GM12878 (cell line): ENCODE measurements at regions not wholly inside any gene's neighbourhood (a gene's known extent, or its start where the extent isn't known, plus 50 kb on each side); places are given as distances from the start of the nearest gene placed in this dataset.

Experiments
- ATAC-seq: fragments of 200-7000 bp; cut with Tn5 transposase; 3 replicates; pipeline ENCODE4 v1.9.1; 2020; ENCODE audit warnings: mild to moderate bottlenecking, moderate library complexity
- BruUV-seq: library from RNA; stranded (reverse); fragments of 400-500 nt; replicated peaks from 2 replicates; lab custom pipeline; 2021; lab: Mats Ljungman, UMichigan
- CTCF ChIA-PET: fragments of 300-600 bp; sonication (Branson Sonifier 250); formaldehyde crosslinking; extraction: SDS; loops from one replicate; lab custom pipeline; 2021; ENCODE audit warnings: inconsistent platforms; lab: Yijun Ruan, JAX
- POLR2A ChIA-PET: fragments of 350-600 bp; formaldehyde crosslinking; extraction: SDS; loops from one replicate; lab custom pipeline; 2021; ENCODE audit warnings: inconsistent platforms; lab: Charles Lee
- RAD21 ChIA-PET: fragments of 300-600 bp; sonication (Branson Sonifier 250); formaldehyde crosslinking; loops from one replicate; lab custom pipeline; 2023; ENCODE audit warnings: antibody characterized with exemption; ENCODE audit not compliant: unreplicated experiment; lab: Charles Lee
- SMC1A ChIA-PET: fragments of 300-600 bp; sonication (Branson Sonifier 250); formaldehyde crosslinking; loops from one replicate; lab custom pipeline; 2023; ENCODE audit not compliant: unreplicated experiment, uncharacterized antibody; lab: Charles Lee
- DNase-seq: peaks from one replicate; pipeline ENCODE4 v3.0.0-alpha.2; 2011; ENCODE audit warnings: low read depth, low spot score
- FAIRE-seq: peaks from 3 replicates; lab custom pipeline; 2011; peaks lifted over from hg19 to GRCh38; lab: Jason Lieb, UNC
- H2AFZ ChIP-seq: 2 replicates; pipeline ENCODE4 v1.6.0; 2011; ENCODE audit warnings: low read depth, low read length, control low read depth; ENCODE audit not compliant: control insufficient read depth
- H3K27ac ChIP-seq: 2 replicates; pipeline ENCODE4 v1.5.1; 2011; ENCODE audit warnings: control low read depth; ENCODE audit not compliant: control insufficient read depth, insufficient read depth
- H3K27me3 ChIP-seq, 2 experiments: replicated peaks in 1 of 2; 2 replicates each; pipeline versions ENCODE4 v1.6.0 to v1.6.1; 2011; ENCODE audit warnings: low read length in 1 of 2; ENCODE audit not compliant: control insufficient read depth in 2 of 2, insufficient read depth in 2 of 2
- H3K36me3 ChIP-seq, 2 experiments: 2 replicates each; pipeline ENCODE4 v1.5.1; 2011; ENCODE audit warnings: low read length in 1 of 2; ENCODE audit not compliant: control insufficient read depth in 2 of 2, insufficient read depth in 2 of 2
- H3K4me1 ChIP-seq: 2 replicates; pipeline ENCODE4 v1.6.1; 2011; ENCODE audit warnings: mild to moderate bottlenecking, low read length, moderate library complexity, mixed read lengths; ENCODE audit not compliant: control insufficient read depth, insufficient read depth
- H3K4me2 ChIP-seq: 2 replicates; pipeline ENCODE4 v1.6.0; 2011; ENCODE audit warnings: control low read depth; ENCODE audit not compliant: control insufficient read depth, insufficient read depth
- H3K4me3 ChIP-seq: fragments of 200-600 bp; sonication (generic); 2 replicates; pipeline ENCODE4 v1.5.1; 2016
- H3K79me2 ChIP-seq: 2 replicates; pipeline ENCODE4 v1.6.0; 2011; ENCODE audit warnings: low read length; ENCODE audit not compliant: control insufficient read depth, insufficient read depth
- H3K9ac ChIP-seq: 2 replicates; pipeline ENCODE4 v1.8.0; 2011; ENCODE audit warnings: low read length, control low read depth, mixed read lengths; ENCODE audit not compliant: control insufficient read depth, insufficient read depth
- H3K9me3 ChIP-seq: replicated peaks from 3 replicates; pipeline ENCODE4 v1.5.1; 2011; ENCODE audit warnings: mild to moderate bottlenecking, low read length; ENCODE audit not compliant: control insufficient read depth, insufficient read depth
- H4K20me1 ChIP-seq: 2 replicates; pipeline ENCODE4 v1.6.0; 2011; ENCODE audit not compliant: control insufficient read depth, insufficient read depth
- BACH1 ChIP-seq: fragments of 450-650 bp; IDR thresholded peaks from 2 replicates; pipeline ENCODE4 v1.6.1; 2017; ENCODE audit warnings: mild to moderate bottlenecking, borderline replicate concordance
- BHLHE40 ChIP-seq, 2 experiments: fragments of 450-650 bp in 1 of 2; IDR thresholded peaks; 2 replicates each; pipeline ENCODE4 v1.6.1; 2011 to 2017; ENCODE audit warnings: low read depth in 2 of 2, borderline replicate concordance in 1 of 2, improper control_type of control experiment in 1 of 2, low read length in 1 of 2, mild to moderate bottlenecking in 1 of 2
- CHD1 ChIP-seq: IDR thresholded peaks from 2 replicates; pipeline ENCODE4 v1.6.1; 2012; ENCODE audit warnings: low read depth, low read length, improper control_type of control experiment
- CUX1 ChIP-seq: IDR thresholded peaks from 2 replicates; pipeline ENCODE4 v1.6.1; 2012; ENCODE audit warnings: improper control_type of control experiment, low read depth, low read length; ENCODE audit not compliant: insufficient replicate concordance
- HDAC6 ChIP-seq: fragments of 200-600 bp; sonication (generic); IDR thresholded peaks from one replicate; pipeline ENCODE4 v1.8.0; 2017; ENCODE audit warnings: antibody characterized with exemption; ENCODE audit not compliant: unreplicated experiment
- KAT2A ChIP-seq: conservative IDR thresholded peaks from 2 replicates; pipeline ENCODE4 v1.6.1; 2011; ENCODE audit warnings: low read depth, low read length; ENCODE audit not compliant: control insufficient read depth
- NFIC ChIP-seq: IDR thresholded peaks from 2 replicates; pipeline ENCODE4 v1.6.1; 2012; ENCODE audit warnings: low read depth, mild to moderate bottlenecking, inconsistent platforms, low read length, moderate library complexity
- SMAD5 ChIP-seq: IDR thresholded peaks from 2 replicates; pipeline ENCODE4 v1.6.1; 2016; ENCODE audit warnings: antibody characterized with exemption, low read depth
- STAT1 ChIP-seq: fragments of 450-650 bp; conservative IDR thresholded peaks from 2 replicates; pipeline ENCODE4 v1.6.1; 2014; ENCODE audit warnings: antibody characterized with exemption, mild to moderate bottlenecking
- WRNIP1 ChIP-seq: IDR thresholded peaks from 2 replicates; pipeline ENCODE4 v1.6.1; 2011; ENCODE audit warnings: low read depth, low read length, improper control_type of control experiment, borderline replicate concordance
- YBX1 ChIP-seq: fragments of 450-650 bp; IDR thresholded peaks from 2 replicates; pipeline ENCODE4 v1.6.1; 2016; ENCODE audit warnings: antibody characterized with exemption
- ZBTB40 ChIP-seq: fragments of 450-650 bp; IDR thresholded peaks from 2 replicates; pipeline ENCODE4 v1.6.1; 2016; ENCODE audit warnings: mild to moderate bottlenecking, moderate library complexity, borderline replicate concordance
- WGBS: methylation state at CpG from one replicate; pipeline ENCODE4 v1.1.6; 2016; ENCODE audit warnings: low lambda C conversion rate; ENCODE audit not compliant: insufficient replicate concordance, insufficient coverage; ENCODE audit errors: missing lambda C conversion rate; 5-methylcytosine and 5-hydroxymethylcytosine counted together
- in situ Hi-C: fragments of 300-500 bp; cut with MboI; formaldehyde crosslinking; loops from 9 replicates; pipeline ENCODE4 v1.14.3; 2018; ENCODE audit warnings: mixed read lengths
- intact Hi-C: fragments of 100-400 bp; cut with micrococcal nuclease; formaldehyde crosslinking; loops from one replicate; pipeline ENCODE4 v1.14.2; 2022; ENCODE audit not compliant: unreplicated experiment

GRCh38 chr6:141158740-141159139 lies 974.0 kb upstream of the GJE1 start:
- no peaks in the 10 kb centered on the region for H4K20me1 ChIP-seq
- no peak overlapping the region for H3K4me3 ChIP-seq
- in situ Hi-C loops (no loop called here), intact Hi-C loops (loop anchor here (10.0 kb wide), 1 partner anchor 406 kb away; no protein-coding TSS in a partner anchor)
- H3K4me2 ChIP-seq: no peak overlapping the region
- ChIA-PET RAD21 (no interaction called here), SMC1A (no interaction called here), POLR2A (no interaction called here), CTCF (no interaction called here)
- H2AFZ ChIP-seq: no peak overlapping the region
- no peaks in the 10 kb centered on the region for H3K4me1 ChIP-seq
- H3K27me3 ChIP-seq: no peaks in the 10 kb centered on the region
- DNase-seq (no peak), ATAC-seq (no peak), FAIRE-seq (no peak)
- TF ChIP-seq WRNIP1: no peak
- no peak for TF ChIP-seq ZBTB40
- TF ChIP-seq NFIC: no peak
- TF ChIP-seq YBX1: no peak
- TF ChIP-seq CHD1: no peak
- no peak for TF ChIP-seq STAT1
- no peak for TF ChIP-seq HDAC6
- no peak for TF ChIP-seq BACH1
- no peak for TF ChIP-seq KAT2A
- no peak for TF ChIP-seq CUX1
- TF ChIP-seq SMAD5: no peak
- no peak for TF ChIP-seq BHLHE40 (IDR thresholded peaks at IDR 0.05; ENCODE audit: borderline replicate concordance in 1 of 2, low read depth in 2 of 2, low read length in 1 of 2)
- no peaks in the 10 kb centered on the region for H3K79me2 ChIP-seq
- H3K9me3 ChIP-seq: peaks cover 2% of the 10 kb centered on the region; the same call in 2 of the 3 replicates
- H3K27ac ChIP-seq: no peak overlapping the region
- no TSS peak for BruUV-seq
- WGBS: 32% methylated on average over 1 of the region's 1 CpG
- H3K9ac ChIP-seq: no peak overlapping the region
- no peaks in the 10 kb centered on the region for H3K36me3 ChIP-seq
